ENCODE measurements at regions not wholly inside any gene's neighbourhood (a gene's known extent, or its start where the extent isn't known, plus 50 kb on each side); places are given as distances from the start of the nearest gene placed in this dataset.

DNA sequence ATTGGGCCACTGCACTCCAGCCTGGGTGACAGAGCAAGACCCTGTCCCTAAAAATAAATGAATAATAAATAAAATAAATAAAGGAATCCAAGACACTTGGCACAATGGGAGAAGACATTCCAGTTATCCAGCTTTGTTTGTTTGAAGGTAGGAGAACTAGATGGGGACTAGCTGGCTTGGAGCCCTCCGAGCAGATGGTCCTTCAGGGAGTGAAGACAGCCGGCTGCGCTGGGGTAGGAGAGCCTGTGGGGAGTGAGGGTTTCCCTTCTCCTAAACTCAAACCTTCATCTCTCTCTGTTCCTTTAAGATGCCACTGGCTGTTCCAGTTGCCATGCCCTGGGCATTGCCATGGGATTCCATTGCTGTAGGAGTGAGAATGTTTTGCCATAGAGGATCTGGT lies 120.6 kb downstream of the NAV1 start:
- DNase-seq (ENCODE audit: low read depth): no peak

DNA sequence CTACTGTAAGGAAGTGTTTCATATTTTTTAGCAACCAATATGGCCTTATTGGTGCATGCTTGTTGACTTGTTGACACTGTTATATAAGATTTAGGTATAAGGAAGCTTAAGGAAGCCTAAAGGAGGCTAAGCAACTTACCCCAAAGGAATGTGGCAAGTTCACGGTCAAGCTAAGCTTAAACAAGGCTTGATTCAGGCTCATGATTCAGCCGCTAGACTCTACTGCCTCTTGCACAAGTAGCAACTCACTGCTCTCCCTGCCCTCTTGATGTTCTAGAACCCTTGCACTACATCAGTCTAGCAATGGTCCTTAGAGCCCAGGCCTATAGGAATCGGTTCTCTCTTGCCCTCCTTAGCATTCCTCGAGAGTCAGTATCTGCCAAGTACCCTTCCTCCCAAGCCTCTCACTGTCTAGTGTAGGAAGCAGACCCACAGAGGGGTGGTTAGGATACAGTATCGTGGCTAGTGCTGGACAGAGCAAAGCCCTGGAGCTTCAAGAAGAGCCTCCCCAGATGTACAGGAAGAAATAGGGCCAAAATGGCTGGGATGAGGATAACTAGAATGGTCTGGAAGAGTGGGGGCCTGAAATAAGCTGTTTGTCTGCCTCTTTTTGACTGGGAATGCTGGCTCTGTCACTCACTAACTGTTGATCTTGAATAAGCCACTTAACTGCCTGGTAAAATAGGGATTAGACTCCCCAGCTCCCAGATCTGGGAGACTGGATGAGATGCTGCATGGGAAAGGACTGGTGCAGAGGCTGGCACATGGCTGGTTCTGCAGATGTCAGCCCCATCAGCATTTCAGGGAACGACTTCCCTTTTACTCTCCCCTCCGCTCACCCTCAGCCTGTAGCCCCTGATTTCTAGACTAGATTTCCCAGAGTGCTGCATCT lies 122.2 kb downstream of the NAV1 start:
- DNase-seq (ENCODE audit: low read depth): no peak

DNA sequence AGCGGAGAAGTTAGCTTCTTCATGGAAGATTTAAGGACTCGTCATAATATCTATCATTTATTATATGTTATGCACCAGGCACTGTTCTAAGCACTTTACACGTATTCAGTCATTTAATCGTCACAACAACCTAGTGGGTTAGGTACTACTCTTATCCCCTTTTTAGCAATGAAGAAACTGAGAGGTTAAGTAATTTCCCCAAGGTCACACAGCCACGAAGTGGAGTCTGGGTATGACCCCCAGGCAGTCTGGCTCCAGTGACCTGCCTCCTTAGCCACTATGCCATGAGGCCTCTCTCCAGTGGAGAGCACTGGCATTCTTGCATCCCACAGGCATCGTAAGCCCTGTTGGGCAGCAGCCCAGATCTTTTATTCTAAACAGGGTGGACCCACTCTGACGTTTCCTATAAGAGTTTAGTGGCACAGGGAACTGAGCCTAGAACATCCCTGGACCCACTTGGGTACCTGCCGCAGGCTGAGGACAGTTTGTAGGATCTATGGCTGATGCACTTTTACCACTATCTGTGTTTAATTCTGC lies 123.0 kb downstream of the NAV1 start:
- no peak for DNase-seq (ENCODE audit: low read depth)

- no peak for DNase-seq (ENCODE audit: low read depth)
Observed at GRCh38 chr1:201662646-201663045, 123.7 kb downstream of the NAV1 start.

DNA sequence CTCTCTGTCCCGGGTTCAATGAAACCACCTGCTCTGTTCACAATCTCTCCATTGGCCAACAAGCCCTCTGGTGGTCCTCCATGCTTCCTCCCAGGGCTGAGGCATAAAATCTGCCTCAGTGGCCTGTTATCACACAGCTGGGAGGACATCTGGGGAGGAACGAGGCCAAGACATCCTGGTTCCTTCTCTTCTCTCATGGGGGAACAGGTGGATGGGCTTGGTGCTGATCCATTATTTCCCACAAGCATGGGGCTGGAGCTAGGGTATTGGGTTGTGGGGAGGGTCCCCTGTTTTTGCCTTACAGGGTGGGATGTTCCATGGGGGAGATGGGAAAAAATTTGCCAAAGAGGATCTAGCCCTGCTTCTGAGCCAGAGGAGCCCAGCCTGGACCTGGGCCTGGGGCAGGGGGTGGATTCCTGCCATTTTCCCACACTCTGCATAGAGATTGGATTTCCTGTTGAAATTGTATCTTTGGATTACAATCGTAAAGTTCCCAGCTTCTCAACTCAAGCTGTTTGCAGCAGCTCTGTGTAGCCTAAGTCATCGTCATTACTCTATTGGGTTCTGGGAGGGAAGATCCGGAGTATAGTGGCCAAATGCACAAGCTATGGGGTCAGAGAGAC lies 124.7 kb downstream of the NAV1 start:
- DNase-seq (ENCODE audit: low read depth): no peak

DNA sequence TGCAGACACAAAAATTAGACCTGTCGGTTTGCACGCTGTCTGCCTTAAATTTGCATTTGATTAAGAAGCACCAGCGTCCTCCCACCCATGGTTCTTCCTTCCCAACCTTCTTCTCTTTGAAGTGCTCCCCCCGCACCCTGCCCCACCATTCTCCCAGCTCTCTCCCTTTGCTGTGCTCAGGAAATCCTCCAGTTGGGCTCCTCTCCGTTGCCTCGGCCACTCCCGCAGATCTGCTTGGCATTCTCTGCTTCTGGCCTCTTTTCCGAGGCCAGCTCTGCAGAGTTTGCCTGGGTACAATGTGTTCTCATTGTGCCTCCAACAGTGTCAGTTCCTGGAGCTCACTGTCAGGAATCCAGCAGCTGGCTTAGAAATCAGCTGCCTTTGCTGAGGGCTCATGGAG lies 126.1 kb downstream of the NAV1 start:
- DNase-seq (ENCODE audit: low read depth): no peak

GRCh38 chr1:201666102-201666501 lies 127.2 kb downstream of the NAV1 start:
- no peak for DNase-seq (ENCODE audit: low read depth)

- DNase-seq (ENCODE audit: low read depth): no peak
Observed at GRCh38 chr1:201666645-201667044, 127.7 kb downstream of the NAV1 start.

- no peak for DNase-seq (ENCODE audit: low read depth)
Observed at GRCh38 chr1:201667479-201667878, 128.6 kb downstream of the NAV1 start.

DNA sequence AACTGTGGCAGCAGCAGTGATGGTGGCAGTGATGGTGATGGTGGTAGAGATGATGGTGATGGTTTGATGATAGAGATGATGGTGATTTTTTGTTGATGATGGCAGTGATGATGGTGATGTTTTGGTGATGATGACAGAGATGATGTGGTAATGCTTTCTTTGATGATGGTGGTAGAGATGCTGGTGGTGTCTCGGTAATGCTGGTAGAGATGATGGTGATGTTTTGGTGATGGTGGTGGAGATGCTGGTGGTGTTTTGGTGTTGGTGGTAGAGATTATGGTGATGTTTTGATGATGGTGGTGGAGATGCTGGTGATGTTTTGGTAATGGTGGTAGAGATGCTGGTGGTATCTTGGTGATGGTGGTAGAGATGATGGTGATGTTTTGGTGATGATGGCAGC lies 131.6 kb downstream of the NAV1 start:
- DNase-seq (ENCODE audit: low read depth): no peak

DNA sequence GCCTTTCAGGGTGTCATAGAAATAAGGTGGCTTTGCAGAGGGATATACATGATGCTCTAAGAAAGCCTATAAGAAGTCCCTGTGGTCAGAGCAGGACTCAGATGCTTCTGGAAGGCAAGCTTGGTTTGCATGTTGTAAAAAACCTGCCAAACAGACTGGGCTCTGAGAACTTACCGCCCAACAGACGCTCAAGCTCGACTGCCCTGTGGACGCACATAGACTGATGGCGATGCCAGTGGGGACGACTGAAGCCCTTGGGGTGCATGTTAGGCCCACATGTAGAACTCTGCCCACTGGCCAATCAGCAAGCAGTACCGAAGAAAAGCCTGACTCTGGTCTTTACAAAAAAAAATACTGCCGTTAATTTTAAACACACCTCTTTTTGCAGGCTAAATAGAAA lies 133.8 kb downstream of the NAV1 start:
- DNase-seq (ENCODE audit: low read depth): no peak

DNA sequence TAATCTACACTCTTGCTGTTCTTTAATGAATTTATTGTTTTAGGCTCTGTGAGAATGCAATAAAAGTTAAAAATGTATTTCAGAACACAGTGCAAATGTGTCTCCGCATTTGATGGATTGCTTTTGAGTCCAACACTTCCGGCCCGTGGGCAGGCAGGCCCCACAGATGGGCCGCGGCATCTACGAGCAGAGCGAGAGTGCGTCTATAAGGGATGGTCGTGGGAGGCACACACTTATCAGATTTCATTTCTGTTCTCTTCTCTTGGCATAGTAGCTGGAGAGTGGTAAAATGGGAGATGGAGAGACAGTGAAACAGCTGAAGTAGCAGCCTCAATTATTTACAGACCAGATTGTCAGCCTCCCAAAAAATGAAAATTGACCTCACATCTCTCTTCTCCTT lies 134.2 kb downstream of the NAV1 start:
- no peak for DNase-seq (ENCODE audit: low read depth)

GRCh38 chr1:201673915-201674314 lies 135.0 kb downstream of the NAV1 start:
- DNase-seq (ENCODE audit: low read depth): no peak

- no peak for DNase-seq (ENCODE audit: low read depth)
Observed at GRCh38 chr1:201675143-201675542, 136.2 kb downstream of the NAV1 start.

DNA sequence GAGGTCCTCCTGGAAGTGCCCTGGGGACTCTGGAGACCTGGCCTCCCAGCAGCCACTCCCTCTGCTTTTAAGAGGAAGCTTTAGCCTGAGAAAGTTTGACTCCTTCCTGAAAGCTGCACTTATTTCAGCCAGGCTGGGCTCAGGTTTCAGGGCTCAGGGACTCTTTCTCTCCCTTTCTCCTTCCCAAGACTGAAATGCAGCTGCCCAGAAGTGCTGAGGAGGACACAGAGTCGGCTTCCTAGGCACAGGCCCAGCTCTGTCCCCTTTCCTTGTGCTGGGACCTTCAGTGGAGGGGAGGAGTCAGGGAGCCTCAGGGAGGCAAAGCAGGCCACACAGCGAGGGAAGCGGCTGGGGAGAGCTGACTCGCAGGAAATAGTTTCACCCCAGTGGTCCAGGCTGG lies 137.3 kb downstream of the NAV1 start:
- DNase-seq (ENCODE audit: low read depth): peak; percentile 24

DNA sequence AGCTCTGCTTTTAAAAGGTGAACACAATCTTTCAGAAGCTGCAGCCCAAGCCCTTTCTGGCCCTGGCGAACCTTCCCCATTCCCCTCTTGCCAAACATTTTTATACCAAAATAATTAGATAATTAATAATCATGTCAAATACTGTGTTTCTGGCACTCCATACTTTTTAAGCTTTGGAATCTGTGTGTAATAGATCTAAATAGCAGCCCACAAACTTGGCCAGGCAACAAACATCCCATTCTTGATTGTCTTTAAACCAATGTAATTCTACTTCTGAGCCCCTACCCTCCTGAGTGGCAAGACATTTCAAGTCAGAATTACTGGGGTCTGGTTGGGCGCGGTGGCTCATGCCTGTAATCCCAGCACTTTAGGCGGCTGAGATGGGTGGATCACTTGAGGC lies 137.7 kb downstream of the NAV1 start:
- DNase-seq (ENCODE audit: low read depth): no peak

GRCh38 chr1:201678264-201679101 lies 139.6 kb downstream of the NAV1 start:
- no peak for DNase-seq (ENCODE audit: low read depth)

- DNase-seq (ENCODE audit: low read depth): no peak
Observed at GRCh38 chr1:201681375-201681774, 142.4 kb downstream of the NAV1 start.

DNA sequence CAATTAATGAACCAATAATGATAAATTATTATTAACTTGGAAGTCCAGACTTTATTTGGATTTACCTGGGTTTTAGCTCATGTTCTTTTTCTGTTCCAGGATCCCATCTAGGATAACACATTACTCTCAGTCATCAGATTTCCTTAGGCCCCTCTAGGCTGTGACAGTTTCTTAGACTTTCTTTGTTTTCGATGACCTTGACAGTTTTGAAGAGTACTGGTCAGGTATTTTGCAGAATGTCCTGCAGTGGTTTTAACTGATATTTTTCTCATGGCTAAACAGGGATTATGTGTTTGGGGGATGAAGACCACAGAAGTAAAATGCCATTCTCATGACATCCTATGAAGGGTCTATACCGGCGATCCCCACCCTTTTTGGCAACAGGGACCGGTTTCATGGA lies 144.0 kb downstream of the NAV1 start:
- no peak for DNase-seq (ENCODE audit: low read depth)

GRCh38 chr1:201683397-201683796 lies 144.5 kb downstream of the NAV1 start:
- DNase-seq (ENCODE audit: low read depth): no peak

- DNase-seq (ENCODE audit: low read depth): no peak
Observed at GRCh38 chr1:201685485-201685884, 143.5 kb upstream of the IPO9 start.

GRCh38 chr1:201686714-201687455 lies 142.1 kb upstream of the IPO9 start:
- DNase-seq (ENCODE audit: low read depth): no peak

All from HS-5 (cell line).